DMS 273 treated with DMSO at 0.1 percent for 48 hours (cell line): ENCODE measurements at regions not wholly inside any gene's neighbourhood (a gene's known extent, or its start where the extent isn't known, plus 50 kb on each side); places are given as distances from the start of the nearest gene placed in this dataset.
A peak's percentile ranks its signal among the peaks of the same experiment; 100 is the strongest.

Experiments used
- DNase-seq: peaks from one replicate; lab custom pipeline; 2025; lab: John Stamatoyannopoulos, UW

- DNase-seq, result peak; percentile 79
These were observed 452.3 kb downstream of the ZSWIM6 start for GRCh38 chr5:61784341-61784740.

GRCh38 chr5:61788548-61788947, 456.5 kb downstream of the ZSWIM6 start:
- DNase-seq, result no peak

DNA sequence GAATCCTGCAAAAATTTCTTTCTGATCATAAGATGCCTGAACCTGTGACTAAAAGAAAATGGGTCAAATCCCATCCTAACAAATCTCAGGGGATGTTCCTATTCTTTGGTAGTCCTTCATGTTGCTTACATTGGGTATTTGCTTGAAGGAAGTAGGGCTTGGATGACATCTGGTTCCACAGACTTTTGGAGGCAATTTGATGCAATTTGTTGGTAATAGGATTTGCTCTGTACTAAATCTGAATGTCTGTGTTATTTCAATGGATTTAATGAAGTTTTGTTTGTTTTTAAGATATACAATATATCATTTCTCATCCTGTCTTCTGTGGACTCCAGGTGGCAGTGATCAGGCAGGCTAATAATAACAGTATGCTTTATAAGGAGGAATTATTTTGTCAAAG, 457.9 kb downstream of the ZSWIM6 start:
- no peak for DNase-seq

- no peak for DNase-seq
These were observed 458.6 kb downstream of the ZSWIM6 start for GRCh38 chr5:61790678-61791077.

DNA sequence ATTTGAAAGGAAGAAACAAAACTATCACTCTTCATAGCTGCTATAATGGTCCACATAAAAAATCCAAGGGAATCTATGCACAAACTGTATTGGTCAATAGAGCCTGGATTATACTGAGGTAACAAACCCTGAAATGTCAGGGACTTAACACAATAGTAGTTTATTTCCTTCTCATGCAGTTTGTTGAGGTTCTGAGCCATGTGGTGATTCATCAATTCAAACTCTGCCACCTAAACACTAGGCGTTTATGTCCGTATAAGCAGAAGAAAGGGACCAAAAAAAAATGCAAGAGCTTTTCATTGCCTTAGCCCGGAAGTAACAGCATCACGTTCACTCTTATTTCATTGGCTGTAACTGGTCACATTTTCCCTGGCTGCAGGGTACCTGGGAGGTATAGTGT, 464.7 kb downstream of the ZSWIM6 start:
- DNase-seq, result no peak

DNA sequence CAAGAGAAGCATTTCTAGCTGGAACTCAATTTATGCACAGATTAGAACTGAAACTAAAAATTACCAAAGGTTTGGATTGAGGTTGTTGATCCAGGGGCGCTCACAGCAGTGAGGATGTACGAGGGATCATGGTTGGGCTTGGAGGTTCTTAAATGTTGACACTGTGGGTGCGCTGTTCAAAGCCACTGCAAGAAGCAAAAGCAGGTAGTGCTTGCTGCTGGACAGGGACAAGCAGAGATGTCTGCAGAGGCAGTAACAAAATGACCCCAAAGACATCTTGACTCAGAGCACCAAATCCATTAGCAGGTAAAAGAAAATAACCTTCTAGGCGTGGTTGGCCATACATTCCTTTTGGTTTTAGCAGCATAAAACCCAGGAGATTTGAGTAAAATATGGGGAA, 468.4 kb downstream of the ZSWIM6 start:
- DNase-seq, result no peak

DNA sequence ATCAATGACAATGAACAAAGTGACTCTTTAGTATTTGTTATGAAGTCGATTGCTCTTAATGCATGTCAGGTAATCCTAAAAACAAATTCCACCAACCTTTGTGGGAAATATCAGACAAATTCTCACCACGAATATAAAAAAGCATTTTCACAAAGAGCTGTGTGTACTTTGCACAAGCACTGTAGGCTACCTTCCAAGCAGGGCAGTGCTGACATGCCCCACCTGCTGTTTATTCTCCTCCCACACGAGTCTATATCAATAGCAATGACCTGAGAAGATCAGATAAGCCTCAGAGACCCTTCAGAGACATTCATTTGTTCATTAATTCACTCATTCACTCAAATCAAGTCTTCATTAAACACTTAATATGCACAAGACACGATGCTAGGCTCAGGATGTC, 469.1 kb downstream of the ZSWIM6 start:
- no peak for DNase-seq

GRCh38 chr5:61802456-61802855, 470.4 kb downstream of the ZSWIM6 start:
- DNase-seq, result no peak

DNA sequence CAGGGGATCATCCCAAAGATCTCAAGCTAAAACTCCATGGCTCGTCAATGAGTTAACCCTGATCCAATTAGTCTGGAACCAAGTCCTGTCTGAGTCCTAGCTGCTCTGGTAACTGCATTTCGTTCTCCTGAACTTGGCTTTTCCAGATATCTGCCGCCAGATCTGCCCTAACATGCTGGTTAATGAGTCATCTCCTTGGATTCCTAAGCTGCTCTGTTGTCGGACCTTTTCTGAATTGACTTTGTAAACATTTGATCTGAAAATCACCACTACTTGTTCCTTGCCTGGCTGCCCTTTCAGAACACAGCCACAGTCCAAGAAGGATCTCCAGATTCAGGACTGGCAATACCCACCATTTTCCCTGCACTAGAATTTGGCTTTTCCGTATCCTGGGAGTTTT, 473.0 kb downstream of the ZSWIM6 start:
- DNase-seq, result no peak

- no peak for DNase-seq
These were observed 474.5 kb downstream of the ZSWIM6 start for GRCh38 chr5:61806491-61807020.

DNA sequence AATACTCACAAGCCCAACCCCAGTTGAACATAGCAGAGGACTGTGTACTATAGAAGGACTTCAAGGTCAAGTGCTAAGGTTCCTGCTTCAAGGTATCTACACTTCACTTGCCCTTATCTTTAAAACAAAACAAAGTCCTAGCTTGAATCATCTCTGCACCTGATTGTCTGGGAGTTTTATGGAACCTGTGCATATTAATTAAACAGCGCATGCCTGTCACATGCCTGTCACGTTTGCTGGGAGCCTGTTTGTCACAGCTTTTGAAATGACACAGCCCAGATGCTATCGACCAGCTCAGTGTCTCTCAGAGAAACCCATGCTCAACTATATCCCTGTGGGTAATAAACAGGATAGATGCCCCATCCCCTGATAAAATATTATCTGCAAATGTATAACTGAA, 476.0 kb downstream of the ZSWIM6 start:
- DNase-seq, result no peak

DNA sequence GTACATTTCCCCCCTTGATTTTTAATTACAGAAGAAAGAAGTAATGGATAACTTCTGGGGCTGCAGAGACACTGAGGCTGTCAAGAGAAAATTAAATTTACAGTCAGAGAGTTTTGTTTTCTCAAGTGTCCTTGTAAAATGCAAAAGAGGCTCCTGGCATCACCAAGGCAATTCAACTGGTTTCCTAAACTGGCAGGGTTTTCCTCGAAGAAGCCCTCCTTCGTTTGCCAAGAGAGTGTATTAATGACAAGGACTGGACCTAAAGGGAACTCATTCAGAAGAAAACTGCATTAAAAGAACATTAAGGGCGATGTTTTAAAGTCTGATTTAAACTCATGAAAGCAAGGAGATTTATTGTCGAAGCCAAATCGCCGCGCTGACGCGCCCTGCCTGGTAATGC, 476.9 kb downstream of the ZSWIM6 start:
- DNase-seq, result no peak

DNA sequence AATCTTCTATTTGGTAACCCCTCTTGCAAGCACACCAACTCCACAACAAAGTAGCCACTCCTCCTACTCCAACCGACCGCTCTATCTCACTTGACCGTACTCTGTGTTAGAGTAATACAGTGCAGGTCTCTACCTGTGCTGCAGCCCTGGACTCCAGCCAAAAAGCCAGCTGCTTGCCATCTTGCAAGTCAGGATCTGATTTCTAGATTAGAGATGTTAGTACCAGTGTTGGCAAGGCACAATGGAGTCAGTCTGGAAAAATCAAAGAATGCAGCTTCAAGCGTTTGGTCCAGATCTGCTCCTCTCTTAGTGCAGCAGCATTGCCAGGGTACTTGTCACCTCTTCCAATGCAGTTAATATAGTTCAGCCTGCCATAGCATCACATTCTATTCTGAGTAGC, 477.6 kb downstream of the ZSWIM6 start:
- peak; percentile 63 for DNase-seq

- no peak for DNase-seq
These were observed 479.0 kb downstream of the ZSWIM6 start for GRCh38 chr5:61811052-61811451.

- DNase-seq, result no peak
These were observed 481.3 kb downstream of the ZSWIM6 start for GRCh38 chr5:61813361-61813760.

DNA sequence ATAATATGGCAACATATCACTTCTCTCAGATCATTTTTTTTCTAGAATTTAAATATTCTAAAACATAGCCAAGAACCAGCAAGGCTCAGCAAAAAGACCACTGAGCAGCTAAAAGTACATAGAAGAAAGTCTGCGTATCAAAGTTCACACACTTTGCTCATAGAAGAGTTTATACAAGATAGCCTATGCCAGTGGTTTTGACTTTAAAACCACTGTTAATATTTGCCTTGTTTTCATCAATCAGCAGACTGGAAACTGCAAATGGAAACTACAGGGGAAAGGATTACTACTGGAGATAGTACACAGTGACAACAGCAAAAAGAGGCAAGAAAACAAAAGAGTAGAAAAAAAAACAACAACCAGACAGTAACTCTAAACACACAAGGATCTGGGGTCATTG, 483.3 kb downstream of the ZSWIM6 start:
- DNase-seq, result no peak

- no peak for DNase-seq
These were observed 484.1 kb downstream of the ZSWIM6 start for GRCh38 chr5:61816146-61816545.

- DNase-seq, result no peak
These were observed 484.8 kb downstream of the ZSWIM6 start for GRCh38 chr5:61816585-61817450.

GRCh38 chr5:61817472-61818326, 485.6 kb downstream of the ZSWIM6 start:
- no peak for DNase-seq

GRCh38 chr5:61820836-61821235, 485.2 kb upstream of the KIF2A start:
- no peak for DNase-seq

DNA sequence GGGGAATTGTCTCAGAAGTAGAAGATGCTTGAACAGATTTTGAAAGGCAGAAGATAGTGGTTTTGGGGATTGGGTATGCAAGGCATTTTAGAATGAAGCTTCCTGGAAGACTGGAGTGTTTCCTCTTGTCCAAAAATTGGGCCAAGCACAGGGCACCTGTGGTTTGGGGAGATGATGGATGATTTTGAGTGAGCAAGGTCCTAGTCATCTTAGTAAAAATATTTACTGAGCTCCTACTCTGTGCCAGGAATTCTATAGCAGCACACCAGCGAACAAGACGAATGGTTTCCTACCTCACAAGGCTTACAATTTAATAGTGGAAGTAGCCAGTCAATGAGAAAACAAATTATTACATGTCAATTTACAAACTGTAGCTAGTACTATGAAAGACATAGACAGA, 484.4 kb upstream of the KIF2A start:
- DNase-seq, result no peak

- no peak for DNase-seq
These were observed 483.4 kb upstream of the KIF2A start for GRCh38 chr5:61822584-61822983.

DNA sequence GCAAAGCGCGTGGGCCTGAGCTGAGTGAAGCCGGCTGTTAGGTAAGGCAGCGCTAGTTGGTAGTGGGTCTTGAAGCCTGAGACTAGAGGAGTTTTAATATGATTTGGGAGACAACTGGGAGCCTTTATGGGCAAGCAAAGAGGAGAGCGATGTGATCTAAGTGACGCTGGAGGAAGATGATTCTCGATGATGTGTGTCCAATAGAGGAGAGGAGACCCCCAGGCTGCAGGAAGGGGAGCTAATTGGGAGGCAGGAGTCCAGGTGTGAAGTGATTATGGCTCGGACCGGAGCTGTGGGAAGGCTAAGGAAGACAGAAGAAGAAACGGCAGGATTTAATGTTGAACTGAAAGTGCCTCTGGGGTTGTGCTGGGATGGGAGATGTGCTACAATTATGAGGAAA, 482.9 kb upstream of the KIF2A start:
- DNase-seq, result no peak
